ENCODE measurements at regions not wholly inside any gene's neighbourhood (a gene's known extent, or its start where the extent isn't known, plus 50 kb on each side); places are given as distances from the start of the nearest gene placed in this dataset.
A peak's percentile ranks its signal among the peaks of the same experiment; 100 is the strongest.
"Not testable (repeated sequence)": the region's sequence is repeated elsewhere in the genome, so short reads cannot be mapped to it uniquely, and the experiment has no call there.

DNA sequence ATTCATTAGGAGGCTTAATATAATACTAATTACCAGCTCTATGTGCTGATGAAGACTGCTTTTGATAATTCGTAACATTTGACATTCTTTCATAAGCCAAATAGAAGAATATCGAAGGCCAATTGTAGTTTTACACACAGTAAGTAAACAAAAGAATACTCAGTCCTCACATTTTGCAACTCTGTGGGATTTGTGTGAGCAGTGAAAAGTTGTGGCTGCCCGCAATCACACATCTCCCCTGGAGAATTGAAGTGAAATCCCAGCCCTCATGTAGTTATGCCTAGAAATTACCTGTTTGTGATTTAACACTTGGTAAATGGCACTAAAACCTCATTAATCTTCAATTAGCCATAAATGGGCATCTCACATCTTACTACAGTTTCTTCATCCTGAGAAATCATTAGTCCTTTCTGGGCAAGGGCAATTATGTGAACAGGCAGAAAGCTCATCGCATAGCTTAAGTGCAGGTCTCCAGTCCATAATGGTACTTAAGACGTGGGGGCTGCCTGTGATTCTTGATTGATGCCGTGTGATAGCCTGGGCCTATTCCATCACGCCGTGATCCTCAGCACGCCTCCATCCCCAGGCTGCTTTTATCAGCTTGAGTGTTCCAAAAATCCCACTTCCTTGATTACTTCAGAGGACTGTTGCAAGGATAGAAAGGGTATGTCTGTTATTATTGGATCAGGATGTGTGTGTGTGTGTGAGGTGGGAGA lies 97.9 kb upstream of the METTL14 start:
- TF ChIP-seq, protein P1, sequence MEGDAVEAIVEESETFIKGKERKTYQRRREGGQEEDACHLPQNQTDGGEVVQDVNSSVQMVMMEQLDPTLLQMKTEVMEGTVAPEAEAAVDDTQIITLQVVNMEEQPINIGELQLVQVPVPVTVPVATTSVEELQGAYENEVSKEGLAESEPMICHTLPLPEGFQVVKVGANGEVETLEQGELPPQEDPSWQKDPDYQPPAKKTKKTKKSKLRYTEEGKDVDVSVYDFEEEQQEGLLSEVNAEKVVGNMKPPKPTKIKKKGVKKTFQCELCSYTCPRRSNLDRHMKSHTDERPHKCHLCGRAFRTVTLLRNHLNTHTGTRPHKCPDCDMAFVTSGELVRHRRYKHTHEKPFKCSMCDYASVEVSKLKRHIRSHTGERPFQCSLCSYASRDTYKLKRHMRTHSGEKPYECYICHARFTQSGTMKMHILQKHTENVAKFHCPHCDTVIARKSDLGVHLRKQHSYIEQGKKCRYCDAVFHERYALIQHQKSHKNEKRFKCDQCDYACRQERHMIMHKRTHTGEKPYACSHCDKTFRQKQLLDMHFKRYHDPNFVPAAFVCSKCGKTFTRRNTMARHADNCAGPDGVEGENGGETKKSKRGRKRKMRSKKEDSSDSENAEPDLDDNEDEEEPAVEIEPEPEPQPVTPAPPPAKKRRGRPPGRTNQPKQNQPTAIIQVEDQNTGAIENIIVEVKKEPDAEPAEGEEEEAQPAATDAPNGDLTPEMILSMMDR (conservative IDR thresholded peaks at IDR 0.05; ENCODE audit: low read depth, low read length) = no peak
- no peak overlapping the region for H3K4me3 ChIP-seq (ENCODE audit: low read depth, low read length)
- no peak for DNase-seq (ENCODE audit: low read depth)

DNA sequence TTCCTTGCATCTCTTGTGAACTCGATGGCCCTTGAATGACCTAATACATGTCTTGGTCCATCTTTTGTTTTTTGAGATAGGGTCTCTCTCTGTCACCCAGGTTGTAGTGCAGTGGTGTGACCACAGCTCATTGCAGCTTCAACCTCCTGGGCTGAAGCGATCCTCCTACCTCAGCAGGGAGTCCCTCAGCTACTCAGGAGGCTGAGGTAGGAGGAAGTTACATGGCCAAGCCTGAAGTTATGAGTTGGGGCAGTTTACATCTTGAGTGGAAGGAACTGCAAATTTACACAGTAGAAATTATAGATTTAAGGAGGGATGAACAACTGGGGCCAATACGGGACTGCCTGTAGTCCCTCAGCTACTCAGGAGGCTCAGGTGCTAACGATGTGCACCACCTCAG lies 97.2 kb upstream of the METTL14 start:
- no peak for DNase-seq (ENCODE audit: low read depth)
- TF ChIP-seq, protein P1 (conservative IDR thresholded peaks at IDR 0.05; ENCODE audit: low read depth, low read length) = no peak
- H3K4me3 ChIP-seq (ENCODE audit: low read depth, low read length) = no peak overlapping the region

DNA sequence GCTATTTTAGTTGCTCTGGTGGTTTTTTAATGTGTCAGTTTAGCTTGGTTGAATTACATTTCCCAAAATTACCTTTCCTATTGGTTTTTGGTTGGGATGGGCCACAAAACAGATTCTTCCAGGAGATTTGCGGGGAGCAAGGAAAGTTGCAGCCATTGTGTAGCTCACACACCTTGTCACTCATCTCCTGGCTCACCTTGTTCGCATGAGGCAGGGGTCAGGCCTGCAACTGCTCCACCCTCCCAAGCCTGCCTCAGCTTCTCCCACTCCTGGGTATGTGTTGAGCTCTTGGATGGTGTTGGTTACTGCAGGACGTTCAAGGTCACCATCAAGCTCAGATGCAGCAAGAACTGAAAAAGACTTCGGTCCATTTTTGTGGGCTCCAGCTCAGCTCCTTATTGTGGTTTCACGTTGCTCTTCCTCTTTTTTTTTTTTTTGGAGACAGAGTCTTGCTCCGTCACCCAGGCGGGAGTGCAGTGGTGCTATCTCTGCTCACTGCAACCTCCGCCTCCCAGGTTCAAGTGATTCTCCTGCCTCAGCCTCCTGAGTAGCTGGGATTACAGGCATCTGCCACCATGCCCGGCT lies 95.6 kb upstream of the METTL14 start:
- TF ChIP-seq, protein P1 (conservative IDR thresholded peaks at IDR 0.05; ENCODE audit: low read depth, low read length) = no peak
- no peak for DNase-seq (ENCODE audit: low read depth)
- no peak overlapping the region for H3K4me3 ChIP-seq (ENCODE audit: low read depth, low read length)

DNA sequence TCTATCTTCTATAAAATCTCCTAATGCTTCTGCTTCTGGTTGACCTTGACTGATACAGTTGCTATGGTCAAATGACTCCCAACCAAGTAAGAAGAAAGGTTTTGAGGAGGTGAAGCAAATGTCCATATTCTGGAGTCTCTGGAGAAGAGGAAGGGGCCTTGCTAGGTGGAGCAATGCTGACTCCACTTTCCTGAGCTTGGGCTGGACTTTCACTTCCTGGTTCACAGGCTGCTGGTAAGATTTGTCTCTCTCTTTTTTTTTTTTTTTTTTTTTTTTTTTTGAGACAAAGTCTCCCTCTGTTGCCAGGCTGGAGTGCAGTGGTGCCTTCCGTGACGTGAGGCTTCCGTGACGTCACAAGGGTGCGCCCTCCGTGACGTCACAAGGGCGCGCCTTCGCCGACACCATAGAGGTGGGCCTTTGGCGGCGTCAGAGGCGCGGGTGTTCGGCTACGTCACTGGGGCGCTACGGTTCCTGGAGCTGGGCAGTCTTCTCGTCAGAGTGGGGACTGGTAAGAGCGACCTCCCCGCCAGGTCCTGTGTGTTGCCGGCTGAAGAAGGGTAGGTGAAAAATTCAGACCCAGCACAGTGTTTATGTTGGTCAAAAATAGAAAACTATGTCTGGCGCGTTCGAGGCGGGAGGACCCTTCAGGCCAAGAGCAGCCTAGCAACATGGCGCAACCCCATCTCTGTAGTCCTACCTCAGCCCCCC lies 93.7 kb upstream of the METTL14 start:
- DNase-seq (ENCODE audit: low read depth) = peak; percentile 97
- H3K4me3 ChIP-seq (ENCODE audit: low read depth, low read length) = peak overlapping the region; percentile 65

DNA sequence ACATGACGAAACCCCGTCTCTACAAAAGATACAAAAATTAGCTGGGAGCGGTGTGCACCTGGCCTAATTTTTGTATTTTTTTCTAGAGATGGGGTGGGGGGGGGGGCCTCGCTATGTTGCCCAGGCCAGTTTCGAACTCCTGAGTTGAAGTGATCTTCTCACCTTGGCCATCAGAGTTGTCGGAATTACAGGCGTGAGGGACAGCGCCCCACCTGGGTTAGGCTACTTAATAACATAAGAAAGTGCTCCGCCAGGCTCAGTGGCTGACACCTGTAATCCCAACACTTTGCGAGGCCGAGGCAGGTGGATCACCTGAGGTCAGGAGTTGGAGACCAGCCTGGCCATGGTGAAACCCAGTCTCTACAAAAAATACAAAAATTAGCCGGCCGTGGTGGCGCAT lies 92.9 kb upstream of the METTL14 start:
- H3K4me3 ChIP-seq (ENCODE audit: low read depth, low read length) = peak overlapping the region; percentile 65
- not testable (repeated sequence) for DNase-seq (ENCODE audit: low read depth)

DNA sequence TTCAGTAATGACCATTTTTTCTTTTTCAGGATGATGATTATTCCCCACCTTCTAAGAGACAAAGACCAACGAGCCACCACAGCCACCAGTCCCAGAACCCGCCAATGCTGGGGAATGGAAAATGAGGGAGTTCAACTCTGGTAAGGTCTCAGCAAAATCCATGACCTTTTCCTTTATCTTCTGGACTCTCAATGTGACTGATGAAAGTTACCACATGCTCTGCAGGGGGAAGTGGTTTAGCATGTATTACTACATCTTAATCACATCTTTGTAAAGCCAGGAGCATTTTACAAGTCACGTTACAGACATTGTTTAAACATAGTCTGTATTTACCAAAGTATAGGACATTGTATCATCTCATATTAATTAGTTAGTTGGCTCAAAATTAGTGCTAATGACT lies 89.3 kb upstream of the METTL14 start:
- not testable (repeated sequence) for DNase-seq (ENCODE audit: low read depth)

DNA sequence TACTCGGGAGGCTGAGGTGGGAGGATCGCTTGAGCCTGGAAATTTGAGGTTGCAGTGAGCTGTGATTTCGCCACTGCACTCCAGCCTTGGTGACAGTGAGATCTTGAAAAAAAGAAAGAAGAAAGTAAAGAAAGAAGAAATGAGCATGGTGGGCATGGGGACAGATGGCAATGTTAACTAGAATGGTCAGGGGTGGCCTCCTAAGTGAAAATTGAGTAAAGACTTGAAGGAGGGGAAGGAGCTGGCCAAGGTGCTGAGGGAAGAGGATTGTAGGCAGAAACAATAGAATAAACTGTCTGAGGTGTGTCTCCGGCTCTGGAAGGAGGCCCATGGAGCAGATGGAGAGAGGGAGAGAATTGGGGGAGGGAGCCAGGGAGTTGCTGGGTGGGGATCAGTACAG lies 60.1 kb upstream of the METTL14 start:
- not testable (repeated sequence) for DNase-seq (ENCODE audit: low read depth); H3K4me3 ChIP-seq (ENCODE audit: low read depth, low read length)

More for the DNA sequence above, 89.3 kb upstream of the METTL14 start:
- not testable (repeated sequence) for H3K4me3 ChIP-seq (ENCODE audit: low read depth, low read length)

DNA sequence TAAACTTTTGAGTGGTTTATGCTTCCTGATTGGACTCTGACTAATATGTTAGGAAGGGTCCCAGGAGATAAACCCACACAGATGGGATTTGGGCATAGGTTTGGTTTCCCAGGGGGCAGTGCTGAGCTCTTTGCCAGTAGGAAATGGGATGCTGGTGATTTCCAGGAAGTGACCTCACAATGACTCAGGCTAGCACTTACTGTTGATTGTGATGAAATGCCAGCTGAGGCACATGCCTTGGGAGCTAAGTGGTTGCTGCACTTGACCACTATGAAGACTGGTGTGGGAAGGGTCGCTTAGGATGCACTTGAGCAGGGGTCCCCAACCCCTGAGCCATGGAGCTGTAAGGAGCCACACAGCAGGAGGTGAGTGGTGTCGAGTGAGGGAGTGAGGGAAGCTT lies 55.5 kb upstream of the METTL14 start:
- H3K4me3 ChIP-seq (ENCODE audit: low read depth, low read length) = not testable (repeated sequence)
- TF ChIP-seq, protein P1 (conservative IDR thresholded peaks at IDR 0.05; ENCODE audit: low read depth, low read length) = peak; percentile 6
- DNase-seq (ENCODE audit: low read depth) = peak; percentile 63

DNA sequence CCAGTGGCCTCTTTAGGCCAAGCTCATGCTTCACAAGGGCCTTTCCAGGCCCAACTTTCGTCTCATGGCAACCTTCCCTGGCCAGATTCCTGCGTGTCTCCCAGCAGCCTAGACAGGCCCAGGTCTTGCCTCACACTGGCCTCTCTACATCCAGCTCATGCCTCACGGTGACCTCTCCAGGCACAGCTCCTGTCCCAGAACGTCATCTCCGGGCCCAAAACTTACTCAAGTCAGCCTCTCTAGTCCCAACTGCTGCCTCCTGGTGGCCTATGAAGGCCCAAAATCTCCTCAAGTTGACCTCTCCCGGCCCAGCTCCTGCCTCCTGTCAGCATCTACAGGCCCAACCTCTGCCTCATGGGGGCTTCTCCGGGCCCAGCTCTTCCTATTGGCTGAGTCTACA lies 54.3 kb upstream of the METTL14 start:
- not testable (repeated sequence) for DNase-seq (ENCODE audit: low read depth)

DNA sequence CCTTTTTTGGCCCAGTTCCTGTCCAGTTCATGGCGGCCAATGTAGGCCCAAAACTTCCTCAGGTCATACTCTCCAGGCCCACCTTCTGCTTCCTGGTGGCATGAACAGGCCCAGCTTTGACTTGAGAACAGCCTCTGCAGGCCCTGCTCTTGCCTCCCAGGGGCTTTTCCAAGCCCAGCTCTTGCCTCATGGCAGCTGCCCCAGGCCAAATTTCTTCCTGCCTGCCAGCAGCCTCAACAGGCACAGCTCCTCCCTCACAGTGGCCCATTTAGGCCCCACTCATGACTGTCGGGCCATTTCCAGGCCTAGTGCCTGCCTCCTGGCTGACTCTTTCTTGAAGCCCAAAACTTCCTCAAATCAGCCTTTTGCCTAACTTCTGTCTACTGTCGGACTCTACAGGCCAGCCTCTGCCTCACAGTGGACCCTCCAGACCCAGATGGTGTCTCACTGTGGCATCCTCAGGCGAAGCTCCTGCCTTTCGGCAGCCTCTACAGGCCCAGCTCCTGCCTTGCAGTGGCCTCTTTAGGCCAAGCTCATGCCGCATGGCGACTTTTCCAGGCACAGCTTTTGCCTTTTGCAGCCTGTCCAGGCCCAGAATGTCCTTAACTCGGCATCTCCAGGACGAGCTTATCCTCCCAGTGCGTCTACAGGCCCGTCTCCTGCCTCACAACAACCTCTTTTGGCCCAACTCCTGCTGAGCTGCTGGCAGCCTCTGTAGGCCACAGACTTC lies 53.7 kb upstream of the METTL14 start:
- DNase-seq (ENCODE audit: low read depth); H3K4me3 ChIP-seq (ENCODE audit: low read depth, low read length): not testable (repeated sequence)

More for the DNA sequence above, 54.3 kb upstream of the METTL14 start:
- H3K4me3 ChIP-seq (ENCODE audit: low read depth, low read length) = not testable (repeated sequence)

DNA sequence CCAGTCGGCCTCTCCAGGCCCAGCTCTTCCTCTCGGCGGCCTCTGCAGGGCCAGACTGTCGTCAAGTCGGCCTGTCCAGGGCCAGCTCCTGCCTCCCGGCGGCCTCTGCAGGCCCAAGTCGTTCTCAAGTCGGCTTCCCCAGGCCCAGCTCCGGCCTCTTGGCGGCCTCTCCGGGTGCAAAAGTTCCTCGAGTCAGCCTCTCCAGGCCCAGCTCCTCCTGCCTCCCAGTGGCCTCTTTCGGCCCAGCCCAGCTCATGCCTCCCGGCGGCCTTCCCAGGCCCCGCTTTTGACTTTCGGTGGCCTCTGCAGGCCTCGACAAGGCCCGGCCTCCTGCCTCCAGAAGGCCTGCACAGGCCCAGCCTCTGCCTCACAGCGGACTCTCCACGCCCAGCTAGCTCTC lies 51.7 kb upstream of the METTL14 start:
- not testable (repeated sequence) for H3K4me3 ChIP-seq (ENCODE audit: low read depth, low read length); DNase-seq (ENCODE audit: low read depth)

DNA sequence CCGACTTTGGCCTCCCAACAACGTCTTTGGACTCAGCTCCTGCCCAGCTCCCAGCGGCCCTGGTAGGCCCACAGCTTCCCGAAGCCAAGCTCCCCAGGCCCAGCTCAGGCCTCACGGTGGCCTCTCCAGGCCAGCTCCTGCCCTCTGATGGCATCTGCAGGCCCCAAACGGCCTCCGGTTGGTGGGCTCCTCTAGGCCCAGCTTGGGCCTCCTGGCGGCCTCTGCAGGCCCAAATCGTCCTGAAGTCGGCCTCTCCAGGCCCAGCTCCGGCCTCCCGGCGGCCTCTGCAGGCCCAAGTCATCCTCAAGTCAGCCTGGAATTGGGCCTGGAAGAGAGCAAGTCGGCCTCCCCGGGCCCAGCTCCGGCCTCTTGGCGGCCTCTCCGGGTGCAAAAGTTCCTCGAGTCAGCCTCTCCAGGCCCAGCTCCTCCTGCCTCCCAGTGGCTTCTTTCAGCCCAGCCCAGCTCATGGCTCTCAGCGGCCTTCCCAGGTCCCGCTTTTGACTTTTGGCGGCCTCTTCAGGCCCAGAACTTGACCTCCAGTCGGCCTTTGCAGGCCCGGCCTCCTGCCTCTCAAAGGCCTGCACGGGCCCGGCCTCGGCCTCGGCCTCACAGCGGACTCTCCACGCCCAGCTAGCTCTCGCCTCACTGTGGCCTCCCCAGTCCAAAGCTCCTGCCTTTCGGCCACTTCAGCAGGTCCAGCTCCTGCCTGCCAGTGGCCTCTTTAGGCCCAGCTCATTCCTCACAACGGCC lies 50.9 kb upstream of the METTL14 start:
- not testable (repeated sequence) for DNase-seq (ENCODE audit: low read depth); H3K4me3 ChIP-seq (ENCODE audit: low read depth, low read length)

Data from choroid plexus epithelial cell (primary cell).